Mesothelial cell of epicardium (in vitro differentiated cells): ENCODE measurements at regions not wholly inside any gene's neighbourhood (a gene's known extent, or its start where the extent isn't known, plus 50 kb on each side); places are given as distances from the start of the nearest gene placed in this dataset.

Source experiments
- DNase-seq, 2 experiments: peaks; one replicate each; pipeline ENCODE4 v3.0.0; 2021; ENCODE audit warnings: low spot score in 2 of 2; ENCODE audit not compliant: unreplicated experiment in 2 of 2
- H3K27ac Mint-ChIP-seq: 2 replicates; pipeline ENCODE4 v1.8.0; 2021; ENCODE audit warnings: mixed read lengths
- H3K27me3 Mint-ChIP-seq: 2 replicates; pipeline ENCODE4 v1.8.0; 2021; ENCODE audit warnings: low read depth, mixed read lengths
- H3K36me3 Mint-ChIP-seq: 2 replicates; pipeline ENCODE4 v1.8.0; 2021; ENCODE audit warnings: mixed read lengths
- H3K4me1 Mint-ChIP-seq: 2 replicates; pipeline ENCODE4 v1.8.0; 2021; ENCODE audit warnings: mixed read lengths
- H3K4me3 Mint-ChIP-seq: 2 replicates; pipeline ENCODE4 v1.8.0; 2021; ENCODE audit warnings: mild to moderate bottlenecking, moderate library complexity, mixed read lengths
- H3K9me3 Mint-ChIP-seq: 2 replicates; pipeline ENCODE4 v1.8.0; 2021; ENCODE audit warnings: mixed read lengths
- CTCF ChIP-seq: fragments of 200-600 bp; sonication (generic); IDR thresholded peaks from one replicate; pipeline ENCODE4 v1.5.0; 2021; ENCODE audit warnings: antibody characterized with exemption; ENCODE audit not compliant: unreplicated experiment

GRCh38 chr5:116763987-116764866 is 189.6 kb upstream of the SEMA6A start:
- H3K27me3 Mint-ChIP-seq: no peaks in the 10 kb centered on the region
- no peak for TF ChIP-seq CTCF
- no peak overlapping the region for H3K4me3 Mint-ChIP-seq
- no peak for DNase-seq
- H3K9me3 Mint-ChIP-seq: no peaks in the 10 kb centered on the region
- H3K4me1 Mint-ChIP-seq: peaks cover 22% of the 10 kb centered on the region
- no peak overlapping the region for H3K27ac Mint-ChIP-seq
- no peaks in the 10 kb centered on the region for H3K36me3 Mint-ChIP-seq

- Mint-ChIP-seq H3K27ac (no peak overlapping the region), H3K27me3 (no peaks in the 10 kb centered on the region), H3K36me3 (no peaks in the 10 kb centered on the region), H3K9me3 (peaks cover 7% of the 10 kb centered on the region), H3K4me3 (no peak overlapping the region), H3K4me1 (peaks cover 6% of the 10 kb centered on the region)
- DNase-seq: no peak
- TF ChIP-seq CTCF: no peak
Observed at GRCh38 chr5:116759860-116760640, 185.4 kb upstream of the SEMA6A start.

GRCh38 chr5:116757326-116757725 is 182.7 kb upstream of the SEMA6A start:
- no peak for TF ChIP-seq CTCF
- peaks cover 7% of the 10 kb centered on the region for H3K9me3 Mint-ChIP-seq
- H3K4me1 Mint-ChIP-seq: peaks cover 8% of the 10 kb centered on the region
- H3K4me3 Mint-ChIP-seq: no peak overlapping the region
- DNase-seq: no peak
- H3K27ac Mint-ChIP-seq: no peak overlapping the region
- H3K36me3 Mint-ChIP-seq: no peaks in the 10 kb centered on the region
- H3K27me3 Mint-ChIP-seq: no peaks in the 10 kb centered on the region

GRCh38 chr5:116756531-116756930 is 181.9 kb upstream of the SEMA6A start:
- Mint-ChIP-seq H3K4me3 (no peak overlapping the region), H3K27ac (no peak overlapping the region), H3K9me3 (peaks cover 7% of the 10 kb centered on the region), H3K4me1 (peaks cover 8% of the 10 kb centered on the region), H3K36me3 (no peaks in the 10 kb centered on the region), H3K27me3 (no peaks in the 10 kb centered on the region)
- no peak for DNase-seq
- TF ChIP-seq CTCF: no peak

GRCh38 chr5:116754556-116754955 is 179.9 kb upstream of the SEMA6A start:
- Mint-ChIP-seq H3K27me3 (no peaks in the 10 kb centered on the region), H3K27ac (no peak overlapping the region), H3K4me1 (peaks cover 3% of the 10 kb centered on the region), H3K36me3 (no peaks in the 10 kb centered on the region), H3K4me3 (no peak overlapping the region), H3K9me3 (peaks cover 7% of the 10 kb centered on the region)
- no peak for TF ChIP-seq CTCF
- no peak for DNase-seq
